ENCODE measurements at regions not wholly inside any gene's neighbourhood (a gene's known extent, or its start where the extent isn't known, plus 50 kb on each side); places are given as distances from the start of the nearest gene placed in this dataset.

GRCh38 chr1:48092401-48092800 is 95.2 kb upstream of the TRABD2B start:
- Histone ChIP-seq H3K9me3 (ENCODE audit: control extremely low read depth in 1 of 3, control insufficient read depth in 2 of 3, insufficient read depth in 1 of 3, low read length in 2 of 3) (no peaks in the 10 kb centered on the region), H3K9ac (ENCODE audit: low read length) (no peak overlapping the region), H3K4me2 (replicated peaks; ENCODE audit: low read depth, low read length, poor library complexity, severe bottlenecking) (no peak overlapping the region), H3K27me3 (replicated peaks in 1 of 4; ENCODE audit: control extremely low read depth in 1 of 4, control insufficient read depth in 3 of 4, insufficient read depth in 4 of 4, low read length in 3 of 4) (peaks cover 0 to 18% (median 5%) of the 10 kb centered on the region in 4 experiments), H3K36me3 (replicated peaks in 1 of 2; ENCODE audit: control extremely low read depth in 1 of 2, control insufficient read depth in 1 of 2, extremely low read depth in 1 of 2, insufficient read depth in 2 of 2, low read length in 1 of 2) (no peaks in the 10 kb centered on the region), H3K27ac (ENCODE audit: low read length in 2 of 2) (no peak overlapping the region), H4K20me1 (ENCODE audit: control insufficient read depth, insufficient read depth, low read length, poor library complexity, severe bottlenecking) (no peaks in the 10 kb centered on the region), H3K4me1 (ENCODE audit: control insufficient read depth in 2 of 2, insufficient read depth in 2 of 2, low read length in 2 of 2) (peaks cover 5 to 6% of the 10 kb centered on the region in 2 donors), H3K4me3 (ENCODE audit: control extremely low read depth in 1 of 5, extremely low read depth in 1 of 5, insufficient read depth in 1 of 5, low read depth in 2 of 5, low read length in 4 of 5) (no peak overlapping the region), H2AFZ (ENCODE audit: insufficient read depth, low read depth, low read length, poor library complexity, severe bottlenecking) (no peak overlapping the region), H3K79me2 (ENCODE audit: control insufficient read depth, insufficient read depth, low read length) (no peaks in the 10 kb centered on the region)
- Mint-ChIP-seq H3K9me3 (ENCODE audit: insufficient read depth) (no peaks in the 10 kb centered on the region), H3K4me1 (peaks cover 6% of the 10 kb centered on the region), H3K27ac (no peak overlapping the region), H3K27me3 (peaks cover 37% of the 10 kb centered on the region), H3K4me3 (no peak overlapping the region)
- 91% methylated on average over 3 of the region's 7 CpGs for WGBS (ENCODE audit: insufficient coverage)
- CTCF ChIA-PET, result interaction anchor here (0.7 to 2.6 kb wide), 2 partner anchors 143 to 589 kb away, joined by 3 to 19 read pairs; no protein-coding TSS in a partner anchor
- TF ChIP-seq, protein P1, sequence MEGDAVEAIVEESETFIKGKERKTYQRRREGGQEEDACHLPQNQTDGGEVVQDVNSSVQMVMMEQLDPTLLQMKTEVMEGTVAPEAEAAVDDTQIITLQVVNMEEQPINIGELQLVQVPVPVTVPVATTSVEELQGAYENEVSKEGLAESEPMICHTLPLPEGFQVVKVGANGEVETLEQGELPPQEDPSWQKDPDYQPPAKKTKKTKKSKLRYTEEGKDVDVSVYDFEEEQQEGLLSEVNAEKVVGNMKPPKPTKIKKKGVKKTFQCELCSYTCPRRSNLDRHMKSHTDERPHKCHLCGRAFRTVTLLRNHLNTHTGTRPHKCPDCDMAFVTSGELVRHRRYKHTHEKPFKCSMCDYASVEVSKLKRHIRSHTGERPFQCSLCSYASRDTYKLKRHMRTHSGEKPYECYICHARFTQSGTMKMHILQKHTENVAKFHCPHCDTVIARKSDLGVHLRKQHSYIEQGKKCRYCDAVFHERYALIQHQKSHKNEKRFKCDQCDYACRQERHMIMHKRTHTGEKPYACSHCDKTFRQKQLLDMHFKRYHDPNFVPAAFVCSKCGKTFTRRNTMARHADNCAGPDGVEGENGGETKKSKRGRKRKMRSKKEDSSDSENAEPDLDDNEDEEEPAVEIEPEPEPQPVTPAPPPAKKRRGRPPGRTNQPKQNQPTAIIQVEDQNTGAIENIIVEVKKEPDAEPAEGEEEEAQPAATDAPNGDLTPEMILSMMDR (IDR thresholded peaks at IDR 0.05), result no peak
- no peak for TF ChIP-seq EZH2 (IDR thresholded peaks at IDR 0.05; ENCODE audit: borderline replicate concordance, insufficient read depth, low read depth, low read length, poor library complexity, severe bottlenecking)
- ATAC-seq (ENCODE audit: low read depth) (no peak), DNase-seq (no peak)
- POLR2A ChIA-PET, result no interaction called here
- intact Hi-C loops (cut with micrococcal nuclease), result loop anchor here (5.0 kb wide), 1 partner anchor 110 kb away; no protein-coding TSS in a partner anchor

GRCh38 chr1:48089356-48089891 is 92.2 kb upstream of the TRABD2B start:
- no peak overlapping the region for H3K4me3 Mint-ChIP-seq
- ChIA-PET POLR2A (no interaction called here), CTCF (no interaction called here)
- H3K4me1 Mint-ChIP-seq, result peaks cover 6% of the 10 kb centered on the region
- Histone ChIP-seq H3K79me2 (ENCODE audit: control insufficient read depth, insufficient read depth, low read length) (no peaks in the 10 kb centered on the region), H3K27ac (ENCODE audit: low read length in 2 of 2) (no peak overlapping the region), H3K9me3 (ENCODE audit: control extremely low read depth in 1 of 3, control insufficient read depth in 2 of 3, insufficient read depth in 1 of 3, low read length in 2 of 3) (no peaks in the 10 kb centered on the region), H3K4me3 (ENCODE audit: control extremely low read depth in 1 of 5, extremely low read depth in 1 of 5, insufficient read depth in 1 of 5, low read depth in 2 of 5, low read length in 4 of 5) (no peak overlapping the region), H4K20me1 (ENCODE audit: control insufficient read depth, insufficient read depth, low read length, poor library complexity, severe bottlenecking) (no peaks in the 10 kb centered on the region), H3K27me3 (replicated peaks in 1 of 4; ENCODE audit: control extremely low read depth in 1 of 4, control insufficient read depth in 3 of 4, insufficient read depth in 4 of 4, low read length in 3 of 4) (peaks cover 0 to 18% (median 5%) of the 10 kb centered on the region in 4 experiments), H3K36me3 (replicated peaks in 1 of 2; ENCODE audit: control extremely low read depth in 1 of 2, control insufficient read depth in 1 of 2, extremely low read depth in 1 of 2, insufficient read depth in 2 of 2, low read length in 1 of 2) (no peaks in the 10 kb centered on the region), H3K4me2 (replicated peaks; ENCODE audit: low read depth, low read length, poor library complexity, severe bottlenecking) (no peak overlapping the region), H3K4me1 (ENCODE audit: control insufficient read depth in 2 of 2, insufficient read depth in 2 of 2, low read length in 2 of 2) (peaks cover 5 to 6% of the 10 kb centered on the region in 2 donors), H3K9ac (ENCODE audit: low read length) (no peak overlapping the region), H2AFZ (ENCODE audit: insufficient read depth, low read depth, low read length, poor library complexity, severe bottlenecking) (no peak overlapping the region)
- no peak overlapping the region for H3K27ac Mint-ChIP-seq
- H3K27me3 Mint-ChIP-seq, result peaks cover 32% of the 10 kb centered on the region
- intact Hi-C loops (cut with micrococcal nuclease), result no loop called here
- no peak for ATAC-seq (ENCODE audit: low read depth)
- TF ChIP-seq, protein P1 (IDR thresholded peaks at IDR 0.05), result no peak
- no peak for TF ChIP-seq EZH2 (IDR thresholded peaks at IDR 0.05; ENCODE audit: borderline replicate concordance, insufficient read depth, low read depth, low read length, poor library complexity, severe bottlenecking)
- H3K9me3 Mint-ChIP-seq (ENCODE audit: insufficient read depth), result no peaks in the 10 kb centered on the region
- WGBS (ENCODE audit: insufficient coverage), result 93% methylated on average over 26 of the region's 26 CpGs
- DNase-seq, result no peak
